Kidney epithelial cell (primary cell): ENCODE measurements at regions not wholly inside any gene's neighbourhood (a gene's known extent, or its start where the extent isn't known, plus 50 kb on each side); places are given as distances from the start of the nearest gene placed in this dataset.

Experiments
- DNase-seq: peaks from one replicate; pipeline ENCODE4 v3.0.0-alpha.2; 2010; ENCODE audit warnings: low read depth
- H3K27me3 ChIP-seq: 2 replicates; pipeline ENCODE4 v1.6.0; 2011; ENCODE audit warnings: low read length; ENCODE audit not compliant: control insufficient read depth, insufficient read depth
- H3K36me3 ChIP-seq: 2 replicates; pipeline ENCODE4 v1.5.1; 2011; ENCODE audit warnings: low read length; ENCODE audit not compliant: control insufficient read depth, insufficient read depth
- H3K4me3 ChIP-seq: 2 replicates; pipeline ENCODE4 v1.5.1; 2011; ENCODE audit warnings: low read depth, mild to moderate bottlenecking, control low read depth, low read length
- CTCF ChIP-seq: IDR thresholded peaks from 2 replicates; pipeline ENCODE4 v1.5.1; 2011; ENCODE audit warnings: mild to moderate bottlenecking, moderate library complexity, low read length, control low read depth, inconsistent platforms; ENCODE audit not compliant: insufficient read depth, poor library complexity, severe bottlenecking

- Histone ChIP-seq H3K36me3 (no peaks in the 10 kb centered on the region), H3K27me3 (no peaks in the 10 kb centered on the region), H3K4me3 (no peak overlapping the region)
- DNase-seq: no peak
- no peak for TF ChIP-seq CTCF
Measured at GRCh38 chr14:61186341-61187195, 94.6 kb downstream of the TMEM30B start.

DNA sequence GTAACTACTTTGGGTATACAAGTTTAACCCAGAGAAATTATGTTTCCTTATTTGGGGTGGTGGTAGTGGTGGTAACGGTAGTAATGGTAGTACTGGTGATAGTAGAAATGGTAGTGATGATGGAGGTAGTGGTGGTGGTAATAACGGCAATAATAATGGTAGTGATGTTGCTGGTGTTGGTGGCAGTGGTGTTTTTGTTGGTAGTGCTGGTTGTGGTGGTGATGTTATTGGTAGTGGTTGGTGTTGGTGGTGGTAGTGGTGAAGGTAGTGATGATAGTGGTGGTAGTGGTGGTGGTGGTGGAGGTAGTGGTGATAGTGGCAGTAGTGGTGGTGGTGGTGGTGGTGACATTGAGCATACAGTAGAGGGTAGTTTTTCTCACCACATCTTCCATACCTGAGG, 95.6 kb downstream of the TMEM30B start:
- H3K4me3 ChIP-seq: no peak overlapping the region
- DNase-seq: no peak

GRCh38 chr14:61184112-61184511, 97.0 kb downstream of the TMEM30B start:
- TF ChIP-seq CTCF: no peak
- H3K4me3 ChIP-seq: no peak overlapping the region
- DNase-seq: peak; percentile 70
- H3K27me3 ChIP-seq: no peaks in the 10 kb centered on the region
- no peaks in the 10 kb centered on the region for H3K36me3 ChIP-seq

More for the DNA sequence above, 95.6 kb downstream of the TMEM30B start:
- H3K27me3 ChIP-seq: no peaks in the 10 kb centered on the region
- no peaks in the 10 kb centered on the region for H3K36me3 ChIP-seq
- no peak for TF ChIP-seq CTCF

DNA sequence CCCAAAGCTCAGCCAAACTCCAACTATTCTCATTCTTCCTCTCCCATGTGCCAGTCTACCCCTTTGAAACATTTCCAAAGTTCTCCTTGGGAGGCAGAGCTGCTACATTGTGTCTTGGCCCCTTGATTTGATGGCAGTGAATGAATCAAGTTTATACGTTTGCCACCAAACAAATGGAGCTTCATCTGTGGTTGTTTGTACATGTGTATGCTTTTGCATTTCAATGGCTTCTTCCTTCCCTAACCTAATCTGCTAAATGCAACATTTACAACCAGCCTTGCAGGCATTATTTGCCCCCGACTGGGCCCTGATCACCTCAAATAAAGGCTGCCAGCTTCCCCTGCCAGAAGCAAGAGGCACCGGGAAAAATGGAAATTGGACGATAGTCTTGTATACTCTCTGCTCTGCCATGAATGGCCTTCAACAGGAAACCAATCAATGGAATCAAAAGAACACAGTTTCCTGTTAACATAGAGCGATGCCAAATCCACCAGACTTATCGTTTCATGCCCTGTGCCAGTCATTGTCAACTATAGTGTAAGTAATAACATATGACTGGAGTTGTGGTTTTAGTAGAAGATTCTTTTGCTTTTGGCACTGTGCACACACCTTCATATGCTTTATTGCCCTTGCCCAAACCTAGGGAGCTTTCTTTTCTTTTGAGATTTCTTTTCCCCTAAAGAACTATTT, 97.8 kb downstream of the TMEM30B start:
- DNase-seq: no peak
- H3K4me3 ChIP-seq: no peak overlapping the region
- no peaks in the 10 kb centered on the region for H3K27me3 ChIP-seq

DNA sequence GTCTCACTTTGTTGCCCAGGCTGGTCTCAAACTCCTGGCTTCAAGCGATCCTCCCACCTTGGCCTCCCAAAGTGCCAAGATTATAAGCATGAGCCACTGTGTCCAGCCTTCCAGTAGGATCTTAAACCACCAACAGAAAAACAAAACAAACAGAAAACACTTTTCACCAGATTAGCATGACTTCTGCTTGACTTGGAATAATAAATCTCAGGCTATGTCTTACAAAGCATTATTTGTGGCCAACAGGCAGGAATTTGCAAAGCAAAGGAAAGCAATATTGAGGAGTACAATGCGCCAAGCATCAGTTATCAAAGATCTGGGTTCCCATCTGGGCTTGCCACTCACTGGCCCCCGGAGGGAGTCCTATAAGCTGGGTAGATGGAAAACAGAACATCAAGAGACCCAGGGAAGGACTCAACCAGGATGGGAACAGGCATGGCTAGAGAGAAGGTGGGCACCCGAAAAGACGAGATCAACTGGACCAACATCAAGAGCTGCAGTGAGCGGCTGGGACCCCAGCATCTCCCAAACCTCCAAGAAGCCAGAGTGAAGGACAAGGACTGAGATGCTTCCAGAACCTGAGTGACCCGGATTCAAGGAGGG, 101.2 kb downstream of the TMEM30B start:
- no peak overlapping the region for H3K4me3 ChIP-seq
- no peak for DNase-seq
- no peaks in the 10 kb centered on the region for H3K27me3 ChIP-seq
- no peak for TF ChIP-seq CTCF
- no peaks in the 10 kb centered on the region for H3K36me3 ChIP-seq

More for the DNA sequence above, 97.8 kb downstream of the TMEM30B start:
- no peaks in the 10 kb centered on the region for H3K36me3 ChIP-seq
- TF ChIP-seq CTCF: no peak
